ENCODE measurements at regions not wholly inside any gene's neighbourhood (a gene's known extent, or its start where the extent isn't known, plus 50 kb on each side); places are given as distances from the start of the nearest gene placed in this dataset.

GRCh38 chr2:104786204-104786603 is 67.7 kb upstream of the POU3F3 start:
- no peak overlapping the region for H3K4me3 ChIP-seq (ENCODE audit: low read depth, low read length)
- TF ChIP-seq CTCF (IDR thresholded peaks at IDR 0.05; ENCODE audit: borderline replicate concordance, insufficient read depth, low read depth, low read length): no peak

- no peak for TF ChIP-seq CTCF (IDR thresholded peaks at IDR 0.05; ENCODE audit: borderline replicate concordance, insufficient read depth, low read depth, low read length)
- H3K4me3 ChIP-seq (ENCODE audit: low read depth, low read length): no peak overlapping the region
Measured at GRCh38 chr2:104786821-104787220, 67.1 kb upstream of the POU3F3 start.

- H3K4me3 ChIP-seq (ENCODE audit: low read depth, low read length): no peak overlapping the region
- no peak for TF ChIP-seq CTCF (IDR thresholded peaks at IDR 0.05; ENCODE audit: borderline replicate concordance, insufficient read depth, low read depth, low read length)
Measured at GRCh38 chr2:104787298-104788065, 66.4 kb upstream of the POU3F3 start.

GRCh38 chr2:104788742-104789455 is 65.0 kb upstream of the POU3F3 start:
- no peak for TF ChIP-seq CTCF (IDR thresholded peaks at IDR 0.05; ENCODE audit: borderline replicate concordance, insufficient read depth, low read depth, low read length)
- H3K4me3 ChIP-seq (ENCODE audit: low read depth, low read length): no peak overlapping the region

- no peak overlapping the region for H3K4me3 ChIP-seq (ENCODE audit: low read depth, low read length)
- no peak for TF ChIP-seq CTCF (IDR thresholded peaks at IDR 0.05; ENCODE audit: borderline replicate concordance, insufficient read depth, low read depth, low read length)
Measured at GRCh38 chr2:104790100-104790811, 63.7 kb upstream of the POU3F3 start.

GRCh38 chr2:104790901-104791495 is 62.9 kb upstream of the POU3F3 start:
- no peak overlapping the region for H3K4me3 ChIP-seq (ENCODE audit: low read depth, low read length)

More at GRCh38 chr2:104790901-104791495, 62.9 kb upstream of the POU3F3 start:
- no peak for TF ChIP-seq CTCF (IDR thresholded peaks at IDR 0.05; ENCODE audit: borderline replicate concordance, insufficient read depth, low read depth, low read length)
